GM19043 (cell line): ENCODE measurements at regions not wholly inside any gene's neighbourhood (a gene's known extent, or its start where the extent isn't known, plus 50 kb on each side); places are given as distances from the start of the nearest gene placed in this dataset.

ENCODE experiments used
- ATAC-seq: cut with Tn5 transposase; IDR thresholded peaks from one replicate; pipeline ENCODE4 v1.9.1; 2021; ENCODE audit warnings: low read depth; ENCODE audit not compliant: unreplicated experiment

GRCh38 chr3:34842706-34843480 lies 796.4 kb upstream of the ARPP21 start:
- ATAC-seq = no peak

DNA sequence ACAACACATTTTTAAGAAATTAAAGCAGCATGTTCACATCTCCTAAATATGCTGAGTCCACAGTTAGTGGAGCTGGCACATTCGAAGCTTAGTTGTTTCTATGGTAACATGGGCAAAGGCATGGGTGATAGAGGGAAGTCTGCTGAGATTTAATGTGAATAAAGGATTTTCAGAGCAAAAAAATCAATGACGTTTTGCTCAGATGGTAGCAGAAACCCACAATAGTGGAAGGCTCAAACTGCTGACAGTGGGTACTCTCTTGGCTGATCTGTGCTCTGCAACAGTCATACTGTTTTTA lies 795.1 kb upstream of the ARPP21 start:
- no peak for ATAC-seq

DNA sequence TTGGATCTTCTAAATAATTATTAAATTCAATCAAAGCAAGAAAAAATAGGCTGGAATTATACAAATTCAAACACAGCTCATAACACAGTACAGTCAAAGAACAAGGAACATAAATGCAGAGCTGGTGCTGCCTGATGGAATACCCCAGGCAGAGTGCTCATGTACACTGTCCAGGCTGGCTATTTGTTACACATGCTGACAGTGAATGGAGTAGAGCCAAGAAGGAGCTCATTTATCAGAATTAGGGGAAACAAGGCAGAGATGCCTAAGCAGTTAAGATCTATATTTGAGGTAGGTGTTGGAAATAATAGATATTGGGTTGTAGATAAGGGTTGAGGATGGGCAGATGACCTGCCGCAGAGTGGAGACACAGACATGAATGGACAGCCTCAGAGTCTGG lies 788.2 kb upstream of the ARPP21 start:
- ATAC-seq = no peak

- no peak for ATAC-seq
Observed at GRCh38 chr3:34852844-34853439, 786.4 kb upstream of the ARPP21 start.

- ATAC-seq = no peak
Observed at GRCh38 chr3:34856081-34856947, 783.0 kb upstream of the ARPP21 start.

- ATAC-seq = no peak
Observed at GRCh38 chr3:34858067-34858660, 781.2 kb upstream of the ARPP21 start.

DNA sequence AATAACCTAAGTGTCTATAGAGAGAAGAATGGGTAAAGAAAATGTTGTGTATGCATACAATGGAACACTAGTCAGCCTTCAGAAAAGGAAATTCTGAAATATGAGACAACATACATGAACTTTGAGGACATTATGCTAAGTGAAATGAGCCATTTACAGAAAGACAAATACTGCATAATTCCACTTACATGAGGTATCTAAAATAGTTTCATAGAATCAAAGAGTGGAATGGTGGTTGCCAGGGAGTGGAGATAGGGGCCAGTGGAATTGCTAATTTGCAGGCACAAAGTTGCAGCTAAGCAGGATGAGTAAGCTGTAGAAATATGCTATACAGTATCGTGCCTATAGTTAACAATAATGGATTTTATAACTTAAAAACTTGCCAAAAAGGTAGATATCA lies 779.6 kb upstream of the ARPP21 start:
- ATAC-seq = no peak

DNA sequence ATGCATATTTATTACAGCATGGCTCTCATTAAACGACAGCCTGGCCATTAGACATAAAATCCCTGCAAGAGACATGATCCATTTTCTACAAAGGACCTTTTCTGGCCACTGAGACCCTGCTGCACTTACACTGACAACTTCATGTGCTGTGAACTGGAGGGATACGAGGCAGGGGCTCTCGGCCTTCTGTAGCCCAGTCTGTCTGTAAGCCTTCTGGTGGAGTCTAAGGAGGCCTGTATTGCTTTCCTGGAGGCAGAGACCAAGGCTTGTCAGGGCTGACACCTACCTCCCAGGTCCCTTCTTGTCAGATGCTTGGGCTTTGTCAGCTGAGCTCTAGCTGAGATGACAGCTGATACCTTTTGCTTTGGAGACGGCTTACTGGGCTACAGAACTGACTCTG lies 776.9 kb upstream of the ARPP21 start:
- no peak for ATAC-seq

DNA sequence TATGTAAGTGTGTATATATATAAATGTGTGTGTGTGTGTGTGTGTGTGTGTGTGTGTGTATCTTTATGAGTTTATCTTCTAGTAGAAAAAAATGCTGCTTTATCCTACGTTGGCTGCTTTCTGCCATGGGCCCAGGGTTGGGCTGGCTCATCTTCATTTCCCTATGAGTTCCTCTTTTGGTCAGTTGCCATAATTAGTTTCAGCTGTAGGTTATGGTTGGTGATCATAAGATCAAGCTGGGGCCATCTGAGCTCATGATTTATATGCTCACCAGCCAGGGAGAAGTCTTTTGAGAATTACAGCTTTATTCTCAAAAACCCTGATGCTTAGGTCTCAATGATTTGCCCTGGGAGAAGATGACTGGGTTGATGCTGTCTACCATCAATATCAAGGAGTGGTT lies 775.8 kb upstream of the ARPP21 start:
- no peak for ATAC-seq

- ATAC-seq = no peak
Observed at GRCh38 chr3:34864011-34864410, 775.3 kb upstream of the ARPP21 start.

DNA sequence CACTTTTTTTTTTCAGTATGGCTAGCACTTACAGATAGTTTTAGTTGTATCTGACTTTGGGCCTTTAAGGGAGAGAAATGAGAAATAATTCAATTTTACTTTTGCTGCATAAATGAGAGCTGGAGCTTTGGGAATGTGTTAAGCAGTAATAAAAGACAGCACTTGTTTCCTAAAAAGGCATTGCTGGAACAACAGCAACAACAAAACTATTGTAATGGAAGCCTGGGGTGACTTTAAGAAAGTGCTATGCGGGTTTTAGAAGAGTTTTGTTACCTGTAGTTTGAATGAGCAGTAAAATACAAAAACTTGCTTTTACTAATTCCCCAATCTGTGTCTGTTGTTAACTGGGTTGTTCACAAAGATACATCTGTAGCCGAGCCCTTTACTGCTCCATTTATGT lies 774.0 kb upstream of the ARPP21 start:
- ATAC-seq = no peak

GRCh38 chr3:34868935-34869334 lies 770.4 kb upstream of the ARPP21 start:
- ATAC-seq = no peak

- ATAC-seq = no peak
Observed at GRCh38 chr3:34869696-34870095, 769.6 kb upstream of the ARPP21 start.

DNA sequence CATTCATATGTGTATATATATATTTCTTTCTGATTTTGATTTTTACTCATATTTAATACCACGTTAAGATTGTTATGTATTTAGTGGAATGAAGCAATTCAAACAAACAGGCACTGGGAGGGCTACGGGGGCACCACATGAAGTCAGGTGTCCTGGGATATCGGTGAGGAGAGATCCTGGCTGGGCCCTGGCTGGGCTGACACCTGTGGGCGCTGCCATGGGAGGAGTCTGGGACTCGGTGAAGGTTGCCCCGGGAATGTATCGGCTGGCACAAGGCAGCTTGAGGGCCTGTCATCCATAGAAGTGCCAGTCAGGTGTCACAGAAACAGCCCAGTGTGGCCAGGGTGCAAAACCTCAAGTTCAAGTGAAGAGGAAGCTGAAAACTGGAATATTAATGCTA lies 766.9 kb upstream of the ARPP21 start:
- ATAC-seq = no peak

DNA sequence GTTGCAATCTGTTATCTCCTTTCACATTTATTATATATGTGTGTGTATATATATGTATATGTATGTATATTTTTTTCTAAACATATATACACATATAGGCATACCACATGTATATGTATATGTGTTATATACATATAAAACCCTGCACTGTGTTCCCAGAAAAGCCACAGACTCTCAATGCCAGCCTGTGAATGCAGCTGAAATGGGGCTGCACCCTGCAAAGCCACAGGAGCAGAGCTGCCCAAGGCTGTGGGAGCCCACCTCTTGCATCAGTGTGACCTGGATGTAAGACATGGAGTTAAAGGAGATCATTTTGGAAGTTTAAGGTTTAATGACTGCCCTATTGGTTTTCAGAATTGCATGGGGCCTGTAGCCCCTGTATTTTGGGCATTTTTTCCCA lies 762.3 kb upstream of the ARPP21 start:
- no peak for ATAC-seq

- ATAC-seq = no peak
Observed at GRCh38 chr3:34878488-34878887, 760.8 kb upstream of the ARPP21 start.

DNA sequence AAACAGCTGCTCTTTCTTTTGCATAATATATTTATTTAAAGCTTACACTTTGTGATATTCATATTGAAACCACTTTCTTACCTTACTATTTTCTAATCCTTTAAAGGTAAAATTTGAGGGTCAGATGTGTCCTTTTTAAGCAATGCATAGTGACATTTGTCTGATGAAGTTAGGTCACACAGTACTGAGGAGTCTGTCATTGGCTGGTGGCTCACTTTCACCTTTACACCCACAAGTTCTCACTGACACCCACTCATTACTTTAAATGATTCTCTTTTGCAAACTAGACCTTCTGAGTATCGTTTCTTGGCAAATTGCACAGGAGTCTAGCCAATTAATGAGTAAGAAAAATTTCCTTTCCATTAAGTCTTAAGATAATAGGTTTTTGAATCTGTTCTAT lies 758.3 kb upstream of the ARPP21 start:
- no peak for ATAC-seq

- no peak for ATAC-seq
Observed at GRCh38 chr3:34882764-34883163, 756.6 kb upstream of the ARPP21 start.

DNA sequence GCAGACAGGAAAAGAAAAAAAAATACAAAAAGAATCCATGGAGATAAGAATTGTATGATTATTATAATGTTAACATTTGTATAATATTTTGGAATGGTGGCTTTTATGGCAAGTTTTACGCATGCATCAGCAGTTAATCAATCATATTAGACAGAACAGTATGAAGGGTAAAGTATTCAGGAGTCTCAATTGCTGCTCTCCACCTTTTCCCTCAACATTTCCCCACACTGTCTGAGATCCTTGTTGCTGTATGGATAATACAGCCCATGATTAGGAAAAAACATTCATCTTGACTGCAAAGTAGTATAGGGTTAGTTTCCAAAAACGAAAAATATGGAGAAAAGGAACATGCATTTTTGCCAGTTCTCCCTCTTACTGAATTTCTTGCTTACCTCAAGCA lies 755.3 kb upstream of the ARPP21 start:
- no peak for ATAC-seq

- ATAC-seq = no peak
Observed at GRCh38 chr3:34886443-34886842, 752.9 kb upstream of the ARPP21 start.

DNA sequence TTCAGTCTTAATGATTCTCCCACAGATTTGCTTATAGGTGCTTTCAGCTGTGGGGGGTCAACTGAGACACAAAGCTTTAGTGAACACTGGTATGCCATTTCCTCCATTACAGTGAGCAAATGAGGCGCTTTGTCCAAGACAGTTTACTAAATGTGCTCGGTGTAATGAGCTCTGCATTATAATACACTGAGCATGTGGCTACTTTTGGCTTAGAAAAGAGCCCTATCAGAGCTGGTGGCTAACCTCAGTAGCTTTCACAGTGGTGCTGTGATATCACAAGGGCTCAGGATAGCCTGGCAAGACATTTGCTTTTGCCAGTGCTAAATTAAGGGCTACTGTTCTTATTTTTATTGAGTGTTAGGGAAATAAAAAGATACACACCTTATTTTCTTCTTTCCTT lies 749.7 kb upstream of the ARPP21 start:
- no peak for ATAC-seq
